Adrenal gland (tissue), 5 donors: ENCODE measurements at regions not wholly inside any gene's neighbourhood (a gene's known extent, or its start where the extent isn't known, plus 50 kb on each side); places are given as distances from the start of the nearest gene placed in this dataset.

Experiments
- CTCF ChIP-seq, 6 experiments: fragments of 450-650 bp in 4 of 6; fragments of 200-600 bp in 2 of 6; sonication (generic) in 1 of 6; IDR thresholded peaks; 1 replicate in 5 of 6; 2 replicates in 1 of 6; pipeline versions ENCODE4 v1.5.1 to v1.8.0; 2016 to 2021; ENCODE audit warnings: antibody characterized with exemption in 6 of 6, mild to moderate bottlenecking in 2 of 6, moderate library complexity in 1 of 6
- POLR2A ChIP-seq, 2 donors: fragments of 450-650 bp; IDR thresholded peaks; one replicate each; pipeline ENCODE4 v1.6.1; 2017; ENCODE audit warnings: antibody characterized with exemption in 2 of 2, mild to moderate bottlenecking in 2 of 2, moderate library complexity in 1 of 2
- donor health status: DM: no; HTN: no; CAD: no.

- TF ChIP-seq CTCF (IDR thresholded peaks at IDR 0.05) (no peak), POLR2A (IDR thresholded peaks at IDR 0.05) (no peak)
Measured at GRCh38 chr12:20206410-20206809, 161.9 kb upstream of the PDE3A start.
